LHCN-M2 (cell line): ENCODE measurements at regions not wholly inside any gene's neighbourhood (a gene's known extent, or its start where the extent isn't known, plus 50 kb on each side); places are given as distances from the start of the nearest gene placed in this dataset.

Experiments
- DNase-seq: peaks from one replicate; pipeline ENCODE4 v3.0.0-alpha.2; 2012; ENCODE audit warnings: low read depth

GRCh38 chr1:115144176-115144575 lies 54.9 kb upstream of the TSPAN2 start:
- no peak for DNase-seq

GRCh38 chr1:115142616-115143015 lies 53.3 kb upstream of the TSPAN2 start:
- DNase-seq, result no peak

- DNase-seq, result no peak
Observed at GRCh38 chr1:115141145-115141454, 51.8 kb upstream of the TSPAN2 start.

GRCh38 chr1:115140442-115141144 lies 51.3 kb upstream of the TSPAN2 start:
- no peak for DNase-seq

GRCh38 chr1:115139381-115139780 lies 50.1 kb upstream of the TSPAN2 start:
- no peak for DNase-seq
